GM21367 (cell line): ENCODE measurements at regions not wholly inside any gene's neighbourhood (a gene's known extent, or its start where the extent isn't known, plus 50 kb on each side); places are given as distances from the start of the nearest gene placed in this dataset.

Source experiments
- ATAC-seq: cut with Tn5 transposase; IDR thresholded peaks from one replicate; pipeline ENCODE4 v1.9.1; 2021; ENCODE audit not compliant: unreplicated experiment

DNA sequence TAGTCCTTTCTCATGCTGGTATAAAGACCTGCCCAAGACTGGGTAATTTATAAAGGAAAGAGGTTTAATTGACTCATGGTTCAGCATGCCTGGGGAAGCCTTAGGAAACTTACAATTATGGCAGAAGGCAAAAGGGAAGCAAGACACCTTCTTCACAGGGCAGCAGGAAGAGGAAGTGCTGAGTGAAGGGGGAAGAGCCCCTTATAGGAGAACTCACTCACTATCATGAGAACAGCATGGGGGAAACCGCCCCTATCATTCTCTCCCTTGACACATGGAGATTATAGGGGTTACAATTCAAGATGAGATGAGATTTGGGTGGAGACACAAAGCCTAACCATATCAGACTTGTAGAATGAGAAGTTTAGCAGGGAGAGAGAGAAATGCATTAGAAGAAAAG, 373.3 kb upstream of the DIAPH2 start:
- no peak for ATAC-seq

DNA sequence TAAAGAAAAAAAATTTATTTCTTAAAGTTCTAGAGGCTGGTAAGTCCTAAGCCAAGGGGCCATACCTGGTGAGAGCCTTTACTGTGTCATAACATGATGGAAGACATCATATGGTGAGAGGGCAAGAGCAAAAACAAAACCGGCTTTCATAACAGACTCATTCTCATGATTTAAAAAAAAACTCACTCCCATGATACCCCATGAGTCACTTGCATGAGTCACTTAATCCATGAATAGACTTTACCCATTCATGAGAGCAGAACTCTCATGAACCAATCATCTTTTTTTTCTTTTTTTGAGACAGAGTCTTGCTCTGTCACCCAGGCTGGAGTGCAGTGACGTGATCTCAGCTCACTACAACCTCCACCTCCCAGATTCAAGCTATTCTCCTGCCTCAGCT, 369.7 kb upstream of the DIAPH2 start:
- no peak for ATAC-seq

DNA sequence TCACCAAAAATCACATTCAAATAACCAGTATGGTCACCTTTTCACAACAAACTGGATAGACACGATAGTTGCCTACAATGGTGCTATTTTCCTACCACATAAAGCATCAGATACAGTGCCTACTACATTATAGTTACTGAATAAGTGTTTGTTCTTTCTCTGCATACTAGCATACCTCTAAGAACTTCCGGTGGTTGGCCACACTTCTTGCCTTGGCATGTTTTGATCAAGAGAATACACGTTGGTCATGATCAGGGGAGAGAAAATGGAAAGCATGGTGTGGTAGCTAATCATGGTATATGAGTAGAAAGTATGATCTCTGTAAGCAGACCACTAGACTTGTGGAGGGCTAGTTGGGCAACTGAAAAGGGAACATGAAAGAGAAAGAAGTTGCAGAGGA, 322.8 kb upstream of the DIAPH2 start:
- ATAC-seq = no peak

DNA sequence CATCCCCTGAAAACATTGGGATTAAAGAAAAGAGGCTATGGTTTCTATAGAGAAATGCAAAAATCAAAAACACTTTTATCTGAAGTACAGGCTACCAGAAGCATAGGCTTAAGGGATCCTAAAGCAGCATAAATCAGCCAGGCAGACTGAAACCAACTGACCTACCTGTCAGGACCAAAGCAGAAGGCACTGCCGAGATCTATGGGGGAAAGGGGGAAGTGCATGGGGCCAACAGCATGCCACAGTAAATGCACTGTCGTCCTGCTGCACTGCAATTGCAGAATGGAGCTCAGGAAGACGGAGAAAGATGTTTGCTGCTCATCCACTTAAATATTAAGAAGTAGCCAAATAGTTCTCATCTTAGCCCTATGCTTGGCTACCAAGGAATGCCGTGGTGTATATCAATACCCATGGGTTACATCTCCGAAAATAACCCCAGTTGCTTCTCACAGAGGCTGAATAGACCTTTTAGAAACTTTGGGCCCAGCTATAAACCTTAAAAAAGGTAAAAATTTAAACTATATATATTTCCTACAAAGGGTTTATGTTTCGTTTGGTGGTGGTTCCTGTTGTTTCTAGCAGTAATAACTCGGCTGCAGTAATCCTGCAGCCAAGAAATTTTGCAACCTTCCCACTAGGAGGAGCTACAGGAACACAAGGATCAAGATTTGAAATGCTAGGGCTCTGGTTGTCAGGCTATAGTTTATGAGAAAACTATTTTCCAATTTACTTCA, 312.2 kb upstream of the DIAPH2 start:
- no peak for ATAC-seq

DNA sequence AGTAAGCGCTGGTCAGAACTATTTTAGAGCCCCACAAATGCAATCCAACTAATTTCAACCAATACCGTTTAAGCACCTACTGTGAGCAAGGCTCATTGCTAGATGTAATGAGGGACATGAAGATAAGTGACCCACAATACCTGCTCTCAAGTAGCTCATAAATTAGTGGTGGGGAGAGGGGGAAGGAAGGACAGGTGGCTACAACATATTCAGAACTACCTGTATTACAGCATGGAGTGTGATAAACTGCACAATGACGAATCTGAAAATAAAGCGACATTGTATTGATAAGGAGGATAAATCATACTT, 311.6 kb upstream of the DIAPH2 start:
- no peak for ATAC-seq

DNA sequence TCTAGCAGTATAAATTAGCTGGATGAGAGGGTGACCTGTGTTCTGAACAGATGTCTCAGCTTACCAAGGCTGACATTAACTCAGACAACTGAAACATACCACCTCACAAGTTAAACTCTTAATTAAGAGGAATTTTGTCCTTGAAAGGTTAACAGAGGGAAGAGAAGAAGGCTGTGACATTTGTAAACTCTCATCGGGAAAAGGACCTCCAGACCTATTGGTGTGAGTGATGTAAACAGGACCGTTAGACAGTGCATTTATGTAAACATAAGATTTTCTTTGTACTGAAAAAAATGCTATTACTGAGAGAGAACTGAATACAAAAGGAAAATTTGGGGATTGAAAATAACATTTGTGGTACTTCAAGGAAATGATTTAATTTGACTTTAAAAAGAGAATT, 308.4 kb upstream of the DIAPH2 start:
- no peak for ATAC-seq

DNA sequence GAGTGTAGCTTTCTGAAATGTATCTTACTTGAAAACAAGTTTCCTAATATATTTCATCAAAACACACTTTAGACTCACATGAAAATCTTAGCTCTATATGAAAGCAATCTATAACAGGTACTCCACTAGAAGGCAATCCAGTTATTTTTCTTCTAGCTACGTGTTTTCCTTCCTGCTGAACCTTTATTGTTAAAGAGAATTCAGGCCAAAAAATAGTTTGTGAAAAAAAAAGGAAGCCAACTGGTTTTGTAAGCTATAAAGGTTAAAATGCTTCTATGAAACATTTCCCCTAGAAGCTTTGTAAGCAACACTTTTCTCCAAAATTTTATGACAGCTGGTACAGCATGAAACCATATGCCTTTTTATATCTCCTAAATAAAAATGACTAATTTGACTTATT, 304.7 kb upstream of the DIAPH2 start:
- ATAC-seq = no peak

DNA sequence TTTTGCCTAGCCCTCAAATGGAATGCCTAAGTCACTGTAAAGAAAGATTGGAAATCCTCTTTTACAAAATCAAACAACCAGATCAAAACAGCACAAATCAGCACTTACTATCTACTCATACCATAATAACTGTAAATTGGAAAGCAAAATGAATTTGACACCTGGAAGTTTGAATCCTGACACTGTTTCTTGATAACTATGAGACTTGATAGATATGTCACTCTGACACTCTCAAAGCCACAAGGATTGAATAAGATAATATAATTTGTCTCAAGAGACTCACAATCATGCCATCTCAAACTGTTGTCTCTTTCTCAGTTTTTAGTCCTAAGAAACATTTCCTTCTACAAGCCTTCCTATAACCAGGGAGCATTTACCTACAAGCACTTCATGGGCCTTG, 302.6 kb upstream of the DIAPH2 start:
- no peak for ATAC-seq

DNA sequence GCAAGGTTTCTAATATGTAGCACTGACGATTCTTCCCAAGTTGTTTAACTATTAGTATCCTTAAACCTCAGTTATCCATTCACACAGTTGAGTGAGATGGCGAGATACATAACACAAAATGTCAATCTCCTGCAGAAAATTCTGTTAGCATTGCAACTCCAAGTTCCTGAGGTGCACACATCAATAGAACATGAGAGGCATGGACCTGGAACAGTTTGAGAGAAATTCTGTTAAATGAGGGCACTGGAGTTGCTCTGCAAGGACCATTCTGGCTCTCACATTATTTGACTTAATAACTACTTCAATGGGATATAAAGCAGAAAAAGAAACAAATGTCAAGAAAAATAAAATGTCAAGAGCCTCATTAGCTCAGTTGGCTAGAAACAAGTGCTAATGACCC, 301.2 kb upstream of the DIAPH2 start:
- no peak for ATAC-seq

DNA sequence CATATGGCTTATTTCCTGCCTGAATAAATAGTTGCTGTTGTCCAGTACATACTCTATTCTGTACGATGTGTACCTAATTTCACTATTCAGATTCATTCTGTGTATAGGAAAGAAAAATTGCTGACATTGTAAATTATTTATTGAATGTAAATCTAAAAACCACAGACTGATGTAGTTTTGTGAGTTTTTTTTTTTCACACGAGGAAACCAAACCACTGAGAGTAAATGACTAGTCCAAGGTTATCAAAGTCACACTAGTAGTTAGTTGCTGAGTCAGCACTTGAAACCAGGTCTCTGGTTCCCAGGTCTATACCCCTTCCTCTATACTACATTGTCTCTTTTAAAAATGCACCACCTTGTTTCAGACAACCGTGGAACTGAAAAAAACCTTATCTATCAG, 298.3 kb upstream of the DIAPH2 start:
- ATAC-seq = no peak

DNA sequence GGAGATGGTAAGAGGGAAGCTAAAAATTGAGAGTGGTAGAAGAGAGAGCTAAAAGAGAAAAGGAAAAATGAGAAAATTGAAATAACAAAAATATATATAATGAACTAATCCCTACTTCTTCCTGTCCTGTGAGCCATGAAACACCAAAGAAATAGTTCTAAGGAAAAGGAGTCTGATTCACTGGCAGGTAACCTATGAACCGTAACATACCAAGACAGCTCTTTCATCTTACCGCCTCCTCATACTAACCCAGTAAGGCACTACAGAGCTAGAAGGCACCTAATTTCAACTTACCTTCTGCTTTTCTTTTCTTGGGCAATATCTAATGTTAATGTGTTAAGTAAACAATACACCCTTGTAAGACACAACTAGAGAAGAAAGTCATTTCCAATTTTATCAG, 297.7 kb upstream of the DIAPH2 start:
- ATAC-seq = no peak

DNA sequence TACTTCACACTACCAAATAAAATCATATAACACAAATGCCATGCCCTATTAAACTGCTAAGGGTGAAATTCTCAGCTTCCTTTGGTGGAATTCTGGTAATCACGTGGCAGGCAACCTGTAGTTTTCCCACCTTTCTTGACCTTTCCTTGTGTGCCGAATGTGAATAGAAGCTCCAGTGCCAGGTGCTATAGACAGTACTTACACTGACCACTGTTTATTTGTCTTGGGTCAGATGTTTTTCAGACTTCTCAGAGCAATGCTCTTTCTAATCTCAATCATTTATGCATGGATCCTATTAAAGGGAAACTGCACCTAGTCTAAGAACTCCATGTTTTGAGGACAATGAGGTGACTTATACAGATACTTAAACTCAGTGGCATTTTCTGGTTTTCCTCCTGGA, 296.8 kb upstream of the DIAPH2 start:
- ATAC-seq = no peak

DNA sequence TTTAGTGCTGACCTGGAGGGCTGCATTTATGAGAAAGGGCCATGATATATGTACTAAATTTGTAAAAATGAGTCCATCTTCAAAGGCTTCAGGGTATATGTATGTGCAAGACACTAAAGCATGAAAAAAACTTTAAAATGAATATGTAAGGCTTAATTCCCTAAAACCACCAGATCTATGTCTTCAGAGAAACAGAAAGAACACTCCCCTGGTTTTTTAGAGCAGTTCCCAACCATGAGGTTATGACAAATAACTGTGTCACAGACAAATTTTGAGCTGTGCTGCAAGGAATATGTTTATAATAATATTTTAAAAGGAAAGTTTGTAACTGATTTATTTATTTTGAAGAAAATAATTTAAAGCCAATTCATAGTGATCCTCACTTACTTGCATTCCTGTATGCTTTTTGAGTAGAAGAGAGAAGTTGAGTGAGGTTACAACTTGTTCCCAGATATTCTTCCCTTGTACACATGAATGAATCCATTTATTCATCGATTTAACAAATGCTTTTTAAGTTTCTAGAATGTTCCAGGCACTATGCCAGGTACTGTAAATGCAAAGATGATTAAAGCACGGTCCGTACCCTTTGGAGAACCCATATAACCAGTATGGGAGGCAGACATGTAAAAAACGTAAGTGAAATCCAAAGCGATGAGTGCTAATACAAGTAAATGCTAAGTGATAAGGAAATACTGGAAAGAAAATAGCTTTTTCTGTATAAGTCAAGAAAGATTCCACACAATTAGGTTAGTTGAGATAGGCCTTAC, 295.2 kb upstream of the DIAPH2 start:
- no peak for ATAC-seq

DNA sequence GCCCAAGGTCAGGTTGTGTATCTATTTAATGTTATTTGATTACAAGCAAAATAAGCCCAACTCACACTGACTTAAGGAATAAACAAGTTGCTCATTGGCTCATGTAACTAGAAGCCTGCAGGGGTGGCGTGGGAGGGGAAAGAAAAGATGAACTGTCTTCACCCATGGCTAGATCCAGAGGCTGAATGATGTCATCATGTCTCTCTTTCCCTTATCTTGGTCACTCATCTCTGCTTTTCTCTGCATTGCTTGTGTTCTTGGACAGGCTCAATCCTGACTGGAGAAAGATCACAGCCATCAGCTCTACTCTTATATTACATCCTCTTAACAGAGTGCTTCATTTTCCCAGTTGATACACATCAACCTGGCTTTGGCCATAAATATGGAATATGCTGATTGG, 290.0 kb upstream of the DIAPH2 start:
- ATAC-seq = no peak

DNA sequence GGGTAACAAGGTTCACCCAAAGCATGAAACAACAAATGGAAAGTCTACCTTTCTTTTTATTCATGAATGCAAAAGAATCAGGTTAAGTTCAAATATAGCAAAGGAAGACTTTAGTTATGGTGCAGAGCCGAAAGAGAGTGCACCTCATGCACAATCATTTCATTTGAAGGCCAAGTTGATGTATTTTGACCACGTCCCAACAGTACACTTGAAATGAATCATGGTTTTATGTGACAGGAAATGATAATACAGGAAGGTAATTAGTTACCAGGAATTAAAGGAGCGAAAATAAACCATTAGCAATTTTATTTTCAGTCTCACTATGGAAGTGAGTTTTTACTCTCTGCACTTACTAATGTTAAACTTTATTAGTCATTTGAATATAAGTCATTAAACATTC, 281.2 kb upstream of the DIAPH2 start:
- no peak for ATAC-seq

DNA sequence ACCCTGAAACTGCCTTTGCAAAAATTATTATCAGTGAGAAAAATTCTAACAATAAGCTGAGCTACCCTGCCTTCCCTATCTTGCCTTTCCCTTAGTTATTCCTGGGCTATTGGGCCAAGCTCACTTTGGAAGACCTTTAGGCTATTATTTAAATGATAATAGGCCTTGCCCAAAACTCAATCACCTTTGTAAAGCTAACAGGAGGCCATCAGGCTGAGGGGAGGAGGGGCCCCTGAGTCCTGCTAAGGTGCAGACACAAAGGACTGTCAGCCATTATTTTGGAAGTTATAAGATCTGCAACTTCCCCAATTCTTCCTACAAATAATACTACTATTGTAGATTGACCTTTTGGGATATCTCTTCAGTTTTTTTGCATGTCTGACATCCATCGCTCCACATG, 278.8 kb upstream of the DIAPH2 start:
- no peak for ATAC-seq

DNA sequence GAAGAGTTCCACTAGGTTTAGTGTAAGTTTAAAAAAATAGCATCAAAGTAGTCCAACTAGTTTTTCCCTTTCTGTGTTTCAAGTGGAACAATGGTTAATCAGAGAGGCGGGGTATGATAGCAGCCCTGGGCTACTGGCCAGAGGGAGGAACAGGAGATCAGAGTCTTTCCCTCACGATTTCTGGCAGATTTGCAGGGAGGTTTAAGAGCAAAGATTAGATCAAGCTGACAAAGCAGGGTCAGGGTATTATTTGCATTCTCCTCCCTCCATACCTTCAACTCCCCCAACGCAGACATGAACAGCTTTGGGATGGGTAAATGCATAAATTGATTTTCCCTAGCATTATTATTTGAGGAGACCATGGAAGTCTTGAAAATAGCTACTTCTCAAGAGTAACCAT, 277.6 kb upstream of the DIAPH2 start:
- no peak for ATAC-seq

DNA sequence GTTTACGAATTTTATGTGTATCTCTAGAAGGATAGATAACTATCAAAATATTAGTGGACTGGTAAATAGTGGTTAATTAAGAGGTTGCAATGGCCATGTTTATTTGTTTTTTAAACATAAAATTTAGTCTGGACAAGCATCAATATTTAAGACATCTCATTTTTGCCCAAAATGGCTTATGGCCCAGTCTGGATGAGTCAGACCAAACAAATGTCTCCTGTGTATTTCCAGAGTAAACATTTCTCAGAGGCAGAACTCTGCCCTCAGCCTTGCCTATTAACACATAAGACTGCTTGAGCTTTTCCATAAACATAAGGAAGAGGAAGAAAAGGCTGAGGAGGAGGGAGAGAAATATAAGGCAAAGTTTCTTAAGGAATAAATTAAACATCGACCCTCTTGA, 277.1 kb upstream of the DIAPH2 start:
- no peak for ATAC-seq

DNA sequence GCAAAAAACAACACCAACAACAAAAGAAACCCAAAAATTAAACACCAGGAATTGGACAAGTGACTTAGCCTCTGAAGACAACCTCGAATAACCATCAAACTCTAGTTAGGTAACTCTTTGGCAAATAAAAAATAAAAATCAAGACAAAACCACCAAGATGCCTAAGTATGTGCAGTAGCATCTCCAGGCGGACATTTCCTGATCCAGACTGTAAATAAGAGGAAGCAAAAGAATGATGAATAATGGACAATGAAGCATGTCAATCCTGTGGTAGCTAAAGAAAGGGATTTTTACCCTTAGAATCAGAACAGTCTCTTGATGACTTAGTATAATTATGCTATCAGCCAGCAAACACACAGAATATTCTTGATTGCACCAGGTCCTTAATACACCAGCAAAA, 276.7 kb upstream of the DIAPH2 start:
- ATAC-seq = no peak

DNA sequence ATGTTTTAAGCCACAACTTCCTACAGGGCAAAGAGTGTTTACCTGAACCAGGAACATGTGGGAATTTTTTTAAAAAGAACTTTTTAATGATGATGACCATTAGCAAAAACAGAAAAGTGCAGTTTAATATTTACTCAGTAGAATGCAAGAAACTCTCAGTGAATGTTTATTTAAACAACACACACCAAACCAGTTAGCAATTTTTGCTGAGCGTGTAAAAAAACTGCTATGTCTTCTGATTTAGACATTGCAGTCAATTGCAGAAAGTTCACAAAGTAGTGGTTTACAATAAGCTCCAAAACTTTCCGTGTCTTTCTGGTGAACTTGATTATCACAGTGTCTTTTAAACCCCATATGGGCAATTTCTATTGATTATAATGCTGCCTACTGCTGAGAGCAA, 273.7 kb upstream of the DIAPH2 start:
- no peak for ATAC-seq

DNA sequence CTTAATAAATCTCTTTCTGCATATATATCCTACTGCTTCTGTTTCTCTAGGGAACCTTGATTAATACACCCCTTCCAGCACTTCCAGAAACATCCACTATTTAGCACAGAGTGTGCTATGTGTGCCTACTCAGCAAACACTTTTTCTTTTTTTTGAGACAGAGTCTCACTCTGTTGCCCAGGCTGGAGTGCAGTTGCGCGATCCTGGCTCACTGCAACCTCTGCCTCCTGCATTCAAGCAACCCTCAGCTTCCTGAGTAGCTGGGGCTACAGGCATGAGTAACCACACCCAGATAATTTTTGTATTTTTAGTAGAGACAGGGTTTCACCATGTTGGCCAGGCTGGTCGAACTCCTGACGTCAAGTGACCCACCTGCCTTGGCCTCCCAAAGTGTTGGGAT, 266.9 kb upstream of the DIAPH2 start:
- ATAC-seq = no peak

DNA sequence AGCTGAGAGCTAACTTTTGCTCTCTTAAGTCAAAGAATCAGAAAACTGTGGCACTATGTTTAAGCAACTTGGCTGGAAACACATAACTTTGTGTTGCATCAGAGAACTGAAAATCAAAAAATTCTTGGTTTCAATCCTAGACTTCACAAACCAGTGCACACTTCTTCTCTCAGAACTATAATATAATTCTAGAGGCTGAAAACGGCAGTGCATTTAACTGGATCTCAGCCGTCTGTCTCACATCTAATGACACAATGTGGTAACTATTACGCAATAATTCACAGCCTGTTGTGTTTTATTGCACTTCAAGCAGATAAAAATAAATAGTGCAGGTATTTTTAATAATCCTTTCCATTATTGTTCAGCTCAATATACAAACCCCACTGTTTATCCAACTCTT, 260.6 kb upstream of the DIAPH2 start:
- peak; percentile 67 for ATAC-seq

DNA sequence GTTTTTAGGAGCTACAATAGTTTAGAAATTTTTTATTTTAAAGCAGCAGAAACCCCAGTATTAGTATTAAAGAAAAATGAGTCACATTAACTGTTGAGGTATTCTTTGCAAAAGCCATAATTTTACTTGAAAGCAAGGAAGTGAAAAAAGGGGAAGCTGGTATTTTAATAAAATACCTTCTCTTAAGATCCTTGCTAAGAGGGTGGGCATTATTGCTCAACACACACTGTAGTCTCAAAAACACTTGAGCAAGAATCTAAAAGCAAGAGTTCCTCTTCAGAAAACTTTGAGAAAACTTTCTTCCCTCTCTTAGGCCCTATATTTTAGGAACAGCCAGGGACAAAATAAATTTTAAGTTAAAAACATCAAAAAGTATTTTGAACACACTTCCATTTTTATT, 259.4 kb upstream of the DIAPH2 start:
- ATAC-seq = no peak
